Testis (tissue), 2 donors: ENCODE measurements at regions not wholly inside any gene's neighbourhood (a gene's known extent, or its start where the extent isn't known, plus 50 kb on each side); places are given as distances from the start of the nearest gene placed in this dataset.

Source experiments
- DNase-seq: peaks from one replicate; pipeline ENCODE4 v3.0.0-alpha.2; 2019
- H3K27ac ChIP-seq, 2 donors: fragments of 200-600 bp; sonication (generic); one replicate each; pipeline ENCODE4 v1.5.1; 2019
- H3K27me3 ChIP-seq: fragments of 200-600 bp; sonication (generic); one replicate; pipeline ENCODE4 v1.5.1; 2019
- H3K36me3 ChIP-seq: fragments of 200-600 bp; sonication (generic); one replicate; pipeline ENCODE4 v1.5.1; 2017; ENCODE audit warnings: low read depth; ENCODE audit errors: missing control alignments
- H3K4me1 ChIP-seq: fragments of 200-600 bp; sonication (generic); one replicate; pipeline ENCODE4 v1.5.1; 2019
- H3K4me3 ChIP-seq, 2 donors: fragments of 200-600 bp; sonication (generic); one replicate each; pipeline ENCODE4 v1.5.1; 2017 to 2019
- H3K9me3 ChIP-seq: fragments of 200-600 bp; sonication (generic); one replicate; pipeline ENCODE4 v1.5.1; 2017
- CTCF ChIP-seq, 3 experiments: fragments of 450-650 bp in 2 of 3; fragments of 200-600 bp in 1 of 3; sonication (generic) in 1 of 3; IDR thresholded peaks; one replicate each; pipeline ENCODE4 v1.5.1; 2016 to 2019; ENCODE audit warnings: antibody characterized with exemption in 3 of 3, mild to moderate bottlenecking in 2 of 3, moderate library complexity in 1 of 3
- POLR2A ChIP-seq: fragments of 450-650 bp; IDR thresholded peaks from one replicate; pipeline ENCODE4 v1.6.1; 2017; ENCODE audit warnings: antibody characterized with exemption, mild to moderate bottlenecking, moderate library complexity
- WGBS, 2 donors: methylation state at CpG; one replicate each; pipeline ENCODE4 v1.1.5; 2018; 5-methylcytosine and 5-hydroxymethylcytosine counted together
- intact Hi-C: fragments of 100-400 bp; cut with DNase I; formaldehyde crosslinking; loops from one replicate; pipeline ENCODE4 v1.15.1; 2023; ENCODE audit warnings: low total_unique reads

DNA sequence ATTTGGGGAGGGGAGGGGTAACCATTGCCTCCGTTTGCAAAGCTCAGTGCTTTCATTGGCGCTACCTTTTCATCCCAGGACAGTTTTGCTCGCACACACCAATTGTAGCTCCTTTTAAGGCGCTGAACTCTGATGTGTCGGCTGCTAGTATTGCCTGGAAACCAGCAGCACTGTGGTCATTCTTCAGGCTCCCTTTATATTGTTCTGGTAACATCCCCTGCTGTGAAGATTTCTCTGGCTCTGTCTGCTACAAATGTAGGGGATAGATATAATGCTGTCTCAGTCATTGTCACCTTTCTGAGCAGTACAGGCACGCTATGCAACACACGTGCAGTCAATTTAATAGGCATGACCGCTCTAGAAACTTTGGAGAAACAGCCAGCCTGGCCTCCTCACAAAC lies 172.9 kb upstream of the SASH1 start:
- no peak overlapping the region for H3K4me3 ChIP-seq
- no peaks in the 10 kb centered on the region for H3K36me3 ChIP-seq
- no peak overlapping the region for H3K27ac ChIP-seq
- intact Hi-C loops = loop anchor here (10.0 kb wide), 1 partner anchor 665 kb away; the partner anchor contains the start of gene SAMD5
- no peak for DNase-seq
- WGBS, 2 donors = 92 to 93% methylated on average over 8 of the region's 8 CpGs
- H3K4me1 ChIP-seq = no peaks in the 10 kb centered on the region
- no peaks in the 10 kb centered on the region for H3K9me3 ChIP-seq
- TF ChIP-seq POLR2A = no peak
- no peak for TF ChIP-seq CTCF (IDR thresholded peaks at IDR 0.05)
- H3K27me3 ChIP-seq = no peaks in the 10 kb centered on the region

- H3K27me3 ChIP-seq = no peaks in the 10 kb centered on the region
- DNase-seq = no peak
- H3K9me3 ChIP-seq = no peaks in the 10 kb centered on the region
- no peak for TF ChIP-seq CTCF (IDR thresholded peaks at IDR 0.05)
- no peak for TF ChIP-seq POLR2A
- no peak overlapping the region for H3K27ac ChIP-seq
- no peaks in the 10 kb centered on the region for H3K36me3 ChIP-seq
- intact Hi-C loops = no loop called here
- no peaks in the 10 kb centered on the region for H3K4me1 ChIP-seq
- H3K4me3 ChIP-seq = no peak overlapping the region
- 93 to 95% methylated on average over 1 of the region's 1 CpG for WGBS, 2 donors
Measured at GRCh38 chr6:148170286-148170685, 172.4 kb upstream of the SASH1 start.

DNA sequence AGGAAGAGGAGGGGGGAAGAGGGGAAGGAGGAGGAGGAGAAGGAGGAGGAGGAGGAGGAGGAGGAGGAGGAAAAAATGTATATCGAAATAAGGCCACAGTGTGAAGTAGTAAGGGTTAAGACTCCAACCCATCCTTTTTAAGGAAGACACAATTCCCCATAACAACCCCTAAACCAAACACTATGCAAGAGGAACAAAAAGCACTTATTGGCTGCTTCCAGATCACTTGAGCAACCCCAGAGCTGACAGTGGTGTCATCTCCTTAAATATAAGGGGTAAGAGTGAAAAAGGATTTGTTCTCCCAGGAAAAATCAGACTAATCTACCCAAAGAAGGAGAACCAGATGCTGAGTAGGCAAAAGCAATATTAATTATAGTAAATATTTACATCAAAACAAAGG lies 169.1 kb upstream of the SASH1 start:
- no peaks in the 10 kb centered on the region for H3K27me3 ChIP-seq
- H3K4me3 ChIP-seq = no peak overlapping the region
- WGBS, 2 donors = 89 to 95% methylated on average over 1 of the region's 1 CpG
- H3K27ac ChIP-seq = no peak overlapping the region
- TF ChIP-seq POLR2A (no peak), CTCF (IDR thresholded peaks at IDR 0.05) (no peak)
- no peak for DNase-seq
- H3K36me3 ChIP-seq = no peaks in the 10 kb centered on the region
- H3K9me3 ChIP-seq = no peaks in the 10 kb centered on the region
- intact Hi-C loops = no loop called here
- H3K4me1 ChIP-seq = no peaks in the 10 kb centered on the region

GRCh38 chr6:148175550-148176188 lies 167.0 kb upstream of the SASH1 start:
- Histone ChIP-seq H3K4me3 (no peak overlapping the region), H3K4me1 (no peaks in the 10 kb centered on the region), H3K27ac (no peak overlapping the region), H3K9me3 (no peaks in the 10 kb centered on the region), H3K36me3 (no peaks in the 10 kb centered on the region), H3K27me3 (no peaks in the 10 kb centered on the region)
- TF ChIP-seq CTCF (IDR thresholded peaks at IDR 0.05) (no peak), POLR2A (no peak)
- no peak for DNase-seq
- WGBS, 2 donors = 57 to 74% methylated on average over 8 of the region's 8 CpGs
- intact Hi-C loops = no loop called here

- Histone ChIP-seq H3K9me3 (no peaks in the 10 kb centered on the region), H3K27ac (no peak overlapping the region), H3K4me1 (no peaks in the 10 kb centered on the region), H3K27me3 (no peaks in the 10 kb centered on the region), H3K4me3 (no peak overlapping the region), H3K36me3 (no peaks in the 10 kb centered on the region)
- 51 to 59% methylated on average over 10 of the region's 10 CpGs for WGBS, 2 donors
- TF ChIP-seq CTCF (IDR thresholded peaks at IDR 0.05) = peak; percentile 79 to 91 (median 90)
- TF ChIP-seq POLR2A = no peak
- intact Hi-C loops = no loop called here
- peak; percentile 89 for DNase-seq
Measured at GRCh38 chr6:148177589-148178233, 164.9 kb upstream of the SASH1 start.
